Neural crest cell (in vitro differentiated cells): ENCODE measurements at regions not wholly inside any gene's neighbourhood (a gene's known extent, or its start where the extent isn't known, plus 50 kb on each side); places are given as distances from the start of the nearest gene placed in this dataset.

Source experiments
- DNase-seq: peaks from one replicate; pipeline ENCODE4 v3.0.0; 2021; ENCODE audit warnings: low read depth, mixed read lengths, low spot score
- H3K27ac Mint-ChIP-seq: one replicate; pipeline ENCODE4 v1.8.0; 2021; ENCODE audit warnings: mild to moderate bottlenecking, mixed read lengths; ENCODE audit not compliant: unreplicated experiment
- H3K27me3 Mint-ChIP-seq: 2 replicates; pipeline ENCODE4 v1.8.0; 2021; ENCODE audit warnings: low read depth, mild to moderate bottlenecking, mixed read lengths
- H3K36me3 Mint-ChIP-seq: 2 replicates; pipeline ENCODE4 v1.8.0; 2021; ENCODE audit warnings: low read depth, mild to moderate bottlenecking, mixed read lengths
- H3K4me1 Mint-ChIP-seq: 2 replicates; pipeline ENCODE4 v1.8.0; 2021; ENCODE audit warnings: mixed read lengths
- H3K4me3 Mint-ChIP-seq: one replicate; pipeline ENCODE4 v1.8.0; 2021; ENCODE audit warnings: mild to moderate bottlenecking, mixed read lengths
- H3K9me3 Mint-ChIP-seq: 2 replicates; pipeline ENCODE4 v1.8.0; 2021; ENCODE audit warnings: mixed read lengths
- CTCF ChIP-seq: fragments of 200-600 bp; sonication (generic); conservative IDR thresholded peaks from 2 replicates; pipeline ENCODE4 v1.5.0; 2021; ENCODE audit warnings: antibody characterized with exemption, mild to moderate bottlenecking

DNA sequence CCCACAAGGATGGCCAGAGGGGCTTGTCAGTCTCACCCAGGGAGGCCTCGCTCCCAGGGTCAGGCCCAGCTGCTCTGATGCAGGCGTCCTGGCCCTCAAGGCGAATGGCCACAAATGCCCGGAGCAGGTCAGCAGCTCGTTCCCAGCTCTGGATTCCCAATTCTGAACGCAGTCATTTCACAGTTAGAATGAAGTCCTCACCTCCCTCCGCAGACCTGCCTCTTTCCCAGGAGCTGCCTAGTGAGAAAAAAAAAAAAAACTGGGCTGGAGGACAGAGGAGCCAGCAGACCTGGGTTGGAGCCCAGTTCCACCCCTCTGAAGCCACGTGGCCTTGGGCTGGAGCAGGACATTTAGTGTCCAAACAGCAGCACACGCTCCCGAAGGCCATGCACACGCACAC, 62.2 kb upstream of the DIO3 start:
- H3K9me3 Mint-ChIP-seq, result no peaks in the 10 kb centered on the region
- no peak for DNase-seq
- peaks cover 13% of the 10 kb centered on the region for H3K27me3 Mint-ChIP-seq
- TF ChIP-seq CTCF, result no peak
- no peak overlapping the region for H3K27ac Mint-ChIP-seq
- H3K4me3 Mint-ChIP-seq, result no peak overlapping the region
- no peaks in the 10 kb centered on the region for H3K36me3 Mint-ChIP-seq
- peaks cover 34% of the 10 kb centered on the region for H3K4me1 Mint-ChIP-seq

- DNase-seq, result no peak
- H3K4me3 Mint-ChIP-seq, result no peak overlapping the region
- H3K36me3 Mint-ChIP-seq, result no peaks in the 10 kb centered on the region
- H3K9me3 Mint-ChIP-seq, result no peaks in the 10 kb centered on the region
- H3K27ac Mint-ChIP-seq, result peak overlapping the region; percentile 14
- H3K27me3 Mint-ChIP-seq, result peaks cover 13% of the 10 kb centered on the region
- TF ChIP-seq CTCF, result no peak
- peaks cover 34% of the 10 kb centered on the region for H3K4me1 Mint-ChIP-seq
Measured at GRCh38 chr14:101499513-101499912, 61.8 kb upstream of the DIO3 start.

DNA sequence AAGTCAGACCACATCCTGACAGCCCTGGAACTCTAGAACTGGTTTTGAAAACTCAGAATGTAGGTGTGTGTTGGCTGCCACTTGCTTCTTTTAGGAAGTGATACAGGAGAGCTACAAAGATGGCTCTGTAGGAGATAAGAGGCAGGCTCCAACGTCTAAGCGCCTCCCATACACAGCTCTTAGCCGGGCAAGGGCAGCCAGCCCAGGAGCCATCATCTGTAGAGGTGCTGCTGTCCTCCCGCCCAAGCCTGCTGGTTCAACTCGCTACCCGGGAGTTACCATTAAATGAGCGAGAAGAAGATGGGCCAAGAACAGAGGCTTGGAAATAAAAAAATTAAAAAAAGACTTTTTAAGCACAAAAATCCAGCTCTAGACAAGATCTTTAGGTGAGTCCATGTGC, 61.2 kb upstream of the DIO3 start:
- DNase-seq, result no peak
- no peak overlapping the region for H3K4me3 Mint-ChIP-seq
- H3K9me3 Mint-ChIP-seq, result no peaks in the 10 kb centered on the region
- H3K27ac Mint-ChIP-seq, result peak overlapping the region; percentile 14
- TF ChIP-seq CTCF, result no peak
- peaks cover 34% of the 10 kb centered on the region for H3K4me1 Mint-ChIP-seq
- no peaks in the 10 kb centered on the region for H3K36me3 Mint-ChIP-seq
- H3K27me3 Mint-ChIP-seq, result peaks cover 13% of the 10 kb centered on the region

- peaks cover 34% of the 10 kb centered on the region for H3K4me1 Mint-ChIP-seq
- no peaks in the 10 kb centered on the region for H3K9me3 Mint-ChIP-seq
- H3K36me3 Mint-ChIP-seq, result no peaks in the 10 kb centered on the region
- no peak overlapping the region for H3K4me3 Mint-ChIP-seq
- TF ChIP-seq CTCF, result no peak
- H3K27ac Mint-ChIP-seq, result no peak overlapping the region
- H3K27me3 Mint-ChIP-seq, result peaks cover 13% of the 10 kb centered on the region
- DNase-seq, result no peak
Measured at GRCh38 chr14:101500681-101501080, 60.6 kb upstream of the DIO3 start.

DNA sequence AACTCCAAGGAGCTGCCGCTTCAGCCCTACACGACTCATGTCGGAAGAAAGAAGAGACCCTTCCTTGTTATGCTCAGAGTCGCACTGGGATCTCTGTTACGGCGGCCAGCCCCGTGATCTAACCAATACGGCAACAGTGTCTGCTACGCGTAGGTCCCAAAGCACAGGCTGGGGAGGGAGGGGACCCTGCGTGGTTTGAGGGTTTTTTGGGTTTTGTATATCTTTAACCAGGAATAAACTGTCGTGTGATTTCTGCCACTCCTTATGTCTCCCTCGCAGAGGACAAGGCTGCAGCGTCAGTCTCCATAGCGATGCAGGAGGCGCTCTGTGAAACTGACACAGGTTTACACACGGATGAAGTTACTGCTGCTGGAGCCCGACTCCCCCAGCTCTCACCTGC, 60.0 kb upstream of the DIO3 start:
- no peaks in the 10 kb centered on the region for H3K36me3 Mint-ChIP-seq
- TF ChIP-seq CTCF, result no peak
- H3K9me3 Mint-ChIP-seq, result no peaks in the 10 kb centered on the region
- peaks cover 27% of the 10 kb centered on the region for H3K4me1 Mint-ChIP-seq
- no peak overlapping the region for H3K4me3 Mint-ChIP-seq
- no peak for DNase-seq
- H3K27me3 Mint-ChIP-seq, result peaks cover 13% of the 10 kb centered on the region
- no peak overlapping the region for H3K27ac Mint-ChIP-seq
